Neural progenitor cell (in vitro differentiated cells): ENCODE measurements at regions not wholly inside any gene's neighbourhood (a gene's known extent, or its start where the extent isn't known, plus 50 kb on each side); places are given as distances from the start of the nearest gene placed in this dataset.

Experiments
- CTCF ChIP-seq: fragments of 200-600 bp; sonication (generic); IDR thresholded peaks from 2 replicates; pipeline ENCODE4 v1.5.1; 2017; ENCODE audit warnings: antibody characterized with exemption, mild to moderate bottlenecking
- EZH2phosphoT487 ChIP-seq: fragments of 200-600 bp; sonication (generic); IDR thresholded peaks from 2 replicates; pipeline ENCODE4 v1.6.1; 2017; ENCODE audit warnings: antibody characterized with exemption

GRCh38 chr20:33923740-33924139 lies 70.0 kb upstream of the RALY start:
- no peak for TF ChIP-seq CTCF
- no peak for TF ChIP-seq EZH2phosphoT487
